GM23248 (cell line): ENCODE measurements at regions not wholly inside any gene's neighbourhood (a gene's known extent, or its start where the extent isn't known, plus 50 kb on each side); places are given as distances from the start of the nearest gene placed in this dataset.
A peak's percentile ranks its signal among the peaks of the same experiment; 100 is the strongest.

Experiments used
- DNase-seq: peaks from one replicate; pipeline ENCODE4 v3.0.0-alpha.2; 2015
- H2AFZ ChIP-seq: fragments of 200-600 bp; sonication (generic); 2 replicates; pipeline ENCODE4 v1.6.1; 2016; ENCODE audit warnings: antibody characterized with exemption
- H3F3A ChIP-seq: fragments of 200-600 bp; sonication (generic); 2 replicates; pipeline ENCODE4 v1.6.1; 2016; ENCODE audit warnings: mild to moderate bottlenecking, antibody characterized with exemption, mixed run types; ENCODE audit not compliant: insufficient read depth
- H3K27ac ChIP-seq: fragments of 200-600 bp; sonication (generic); 2 replicates; pipeline ENCODE4 v1.5.1; 2016; ENCODE audit warnings: mild to moderate bottlenecking
- H3K27me3 ChIP-seq: fragments of 200-600 bp; sonication (generic); replicated peaks from 2 replicates; pipeline ENCODE4 v1.6.1; 2016; ENCODE audit warnings: mild to moderate bottlenecking; ENCODE audit not compliant: insufficient read depth
- H3K36me3 ChIP-seq: fragments of 200-600 bp; sonication (generic); 2 replicates; pipeline ENCODE4 v1.6.1; 2016; ENCODE audit warnings: low read depth, mild to moderate bottlenecking
- H3K4me1 ChIP-seq: fragments of 200-600 bp; sonication (generic); 2 replicates; pipeline ENCODE4 v1.6.1; 2016; ENCODE audit warnings: mild to moderate bottlenecking; ENCODE audit not compliant: insufficient read depth
- H3K4me2 ChIP-seq: fragments of 200-600 bp; sonication (generic); one replicate; pipeline ENCODE4 v1.6.1; 2016; ENCODE audit warnings: mild to moderate bottlenecking; ENCODE audit not compliant: unreplicated experiment
- H3K4me3 ChIP-seq: fragments of 200-600 bp; sonication (generic); 2 replicates; pipeline ENCODE4 v1.5.1; 2016; ENCODE audit warnings: mild to moderate bottlenecking
- H3K79me2 ChIP-seq: fragments of 200-600 bp; sonication (generic); 2 replicates; pipeline ENCODE4 v1.6.1; 2016; ENCODE audit warnings: mild to moderate bottlenecking; ENCODE audit not compliant: insufficient read depth
- H3K9ac ChIP-seq: fragments of 200-600 bp; sonication (generic); 2 replicates; pipeline ENCODE4 v1.6.1; 2016; ENCODE audit warnings: mild to moderate bottlenecking
- H3K9me2 ChIP-seq: fragments of 200-600 bp; sonication (generic); 2 replicates; pipeline ENCODE4 v1.6.1; 2016; ENCODE audit warnings: mixed run types, mild to moderate bottlenecking, moderate library complexity; ENCODE audit not compliant: insufficient read depth
- H3K9me3 ChIP-seq: fragments of 200-600 bp; sonication (generic); one replicate; pipeline ENCODE4 v1.6.1; 2017; ENCODE audit warnings: low read depth
- H4K20me1 ChIP-seq: fragments of 200-600 bp; sonication (generic); 2 replicates; pipeline ENCODE4 v1.6.0; 2016; ENCODE audit not compliant: insufficient read depth
- EZH2 ChIP-seq: fragments of 200-600 bp; sonication (generic); IDR thresholded peaks from 2 replicates; pipeline ENCODE4 v1.6.1; 2018; ENCODE audit warnings: antibody characterized with exemption, mild to moderate bottlenecking; ENCODE audit not compliant: insufficient read depth, poor library complexity, severe bottlenecking
- EZH2phosphoT487 ChIP-seq: fragments of 200-600 bp; sonication (generic); IDR thresholded peaks from 2 replicates; pipeline ENCODE4 v1.6.1; 2018; ENCODE audit warnings: antibody characterized with exemption, moderate library complexity, mild to moderate bottlenecking, low read depth; ENCODE audit not compliant: insufficient read depth
- WGBS, 2 experiments: methylation state at CpG; one replicate each; pipeline ENCODE4 v1.1.6; 2015 to 2017; ENCODE audit warnings: low lambda C conversion rate in 2 of 2, low coverage in 1 of 2; ENCODE audit errors: missing lambda C conversion rate in 2 of 2; 5-methylcytosine and 5-hydroxymethylcytosine counted together
- in situ Hi-C: fragments of 300-500 bp; cut with MboI; formaldehyde crosslinking; loops from 2 replicates; pipeline ENCODE4 v1.15.0; 2020

GRCh38 chr9:117796681-117797080 lies 92.5 kb downstream of the TLR4 start:
- 0 to 2% methylated on average over 2 of the region's 2 CpGs for WGBS, 2 experiments
- H3F3A ChIP-seq = 0 out of 2 replicates have a peak, but pooled peaks cover 4% of the 10 kb centered on the region
- peaks cover 5% of the 10 kb centered on the region; the same call in 1 of the 2 replicates for H3K9me2 ChIP-seq
- no peaks in the 10 kb centered on the region for H3K36me3 ChIP-seq
- no peak overlapping the region for H3K9ac ChIP-seq
- no peaks in the 10 kb centered on the region for H3K79me2 ChIP-seq
- in situ Hi-C loops = no loop called here
- H3K4me3 ChIP-seq = no peak overlapping the region
- no peaks in the 10 kb centered on the region for H4K20me1 ChIP-seq
- H3K27ac ChIP-seq = no peak overlapping the region
- H3K4me1 ChIP-seq = peaks cover 11% of the 10 kb centered on the region; the same call in 1 of the 2 replicates
- no peaks in the 10 kb centered on the region for H3K9me3 ChIP-seq
- DNase-seq = peak; percentile 78
- no peak for TF ChIP-seq EZH2
- TF ChIP-seq EZH2phosphoT487 = no peak
- no peak overlapping the region for H2AFZ ChIP-seq
- peaks cover 2% of the 10 kb centered on the region; the same call in 1 of the 2 replicates for H3K27me3 ChIP-seq
- H3K4me2 ChIP-seq = no peak overlapping the region

GRCh38 chr9:117800389-117800788 lies 96.2 kb downstream of the TLR4 start:
- Histone ChIP-seq H3K27me3 (peaks cover 4% of the 10 kb centered on the region; the same call in 1 of the 2 replicates), H3K4me2 (no peak overlapping the region), H3K9ac (no peak overlapping the region), H2AFZ (no peak overlapping the region), H3K4me1 (peaks cover 11% of the 10 kb centered on the region; the same call in 1 of the 2 replicates), H3K9me2 (peaks cover 5% of the 10 kb centered on the region; the same call in 1 of the 2 replicates), H3K4me3 (no peak overlapping the region), H3F3A (0 out of 2 replicates have a peak, but pooled peaks cover 4% of the 10 kb centered on the region), H3K27ac (no peak overlapping the region), H4K20me1 (no peaks in the 10 kb centered on the region), H3K36me3 (no peaks in the 10 kb centered on the region), H3K79me2 (no peaks in the 10 kb centered on the region), H3K9me3 (no peaks in the 10 kb centered on the region)
- 25 to 55% methylated on average over 2 of the region's 2 CpGs for WGBS, 2 experiments
- TF ChIP-seq EZH2 = no peak
- no peak for DNase-seq
- in situ Hi-C loops = no loop called here

- no peak for DNase-seq
- Histone ChIP-seq H3K4me3 (no peak overlapping the region), H4K20me1 (no peaks in the 10 kb centered on the region), H3K4me2 (no peak overlapping the region), H3K27me3 (peaks cover 8% of the 10 kb centered on the region; the same call in 1 of the 2 replicates), H3K9me2 (no peaks in the 10 kb centered on the region), H3F3A (no peaks in the 10 kb centered on the region), H3K27ac (no peak overlapping the region), H3K4me1 (no peaks in the 10 kb centered on the region), H3K36me3 (no peaks in the 10 kb centered on the region), H3K9ac (no peak overlapping the region), H3K9me3 (no peaks in the 10 kb centered on the region), H3K79me2 (no peaks in the 10 kb centered on the region), H2AFZ (no peak overlapping the region)
- in situ Hi-C loops = no loop called here
- WGBS, 2 experiments = 36 to 42% methylated on average over 4 of the region's 4 CpGs
- TF ChIP-seq EZH2 (no peak), EZH2phosphoT487 (no peak)
These were observed 105.5 kb downstream of the TLR4 start for GRCh38 chr9:117809751-117810150.

- Histone ChIP-seq H3K9ac (no peak overlapping the region), H4K20me1 (no peaks in the 10 kb centered on the region), H3K4me3 (no peak overlapping the region), H3K9me3 (no peaks in the 10 kb centered on the region), H3K27ac (no peak overlapping the region), H3F3A (no peaks in the 10 kb centered on the region), H3K9me2 (no peaks in the 10 kb centered on the region), H3K79me2 (no peaks in the 10 kb centered on the region), H3K4me1 (no peaks in the 10 kb centered on the region), H3K36me3 (no peaks in the 10 kb centered on the region), H3K27me3 (no peaks in the 10 kb centered on the region), H3K4me2 (no peak overlapping the region), H2AFZ (no peak overlapping the region)
- TF ChIP-seq EZH2phosphoT487 (no peak), EZH2 (no peak)
- no peak for DNase-seq
- 26 to 29% methylated on average over 5 of the region's 5 CpGs for WGBS, 2 experiments
- in situ Hi-C loops = no loop called here
These were observed 111.1 kb downstream of the TLR4 start for GRCh38 chr9:117815315-117815714.

GRCh38 chr9:117815948-117816347 lies 111.7 kb downstream of the TLR4 start:
- H3K36me3 ChIP-seq = no peaks in the 10 kb centered on the region

More at GRCh38 chr9:117815948-117816347, 111.7 kb downstream of the TLR4 start:
- in situ Hi-C loops = no loop called here
- H3K4me3 ChIP-seq = no peak overlapping the region
- no peak for TF ChIP-seq EZH2
- TF ChIP-seq EZH2phosphoT487 = no peak
- H2AFZ ChIP-seq = no peak overlapping the region
- H3F3A ChIP-seq = no peaks in the 10 kb centered on the region
- whole genome bisulfite sequencing, 2 experiments = 19 to 22% methylated on average over 3 of the region's 3 CpGs
- H3K4me2 ChIP-seq = no peak overlapping the region
- no peak for DNase-seq
- H3K79me2 ChIP-seq = no peaks in the 10 kb centered on the region
- H3K9me2 ChIP-seq = no peaks in the 10 kb centered on the region
- H4K20me1 ChIP-seq = no peaks in the 10 kb centered on the region
- H3K27me3 ChIP-seq = no peaks in the 10 kb centered on the region
- H3K9me3 ChIP-seq = no peaks in the 10 kb centered on the region
- H3K27ac ChIP-seq = no peak overlapping the region
- no peaks in the 10 kb centered on the region for H3K4me1 ChIP-seq
- H3K9ac ChIP-seq = no peak overlapping the region
